K562 (cell line): ENCODE measurements at regions not wholly inside any gene's neighbourhood (a gene's known extent, or its start where the extent isn't known, plus 50 kb on each side); places are given as distances from the start of the nearest gene placed in this dataset.

Source experiments
- ATAC-seq: fragments of 200-7000 bp; cut with Tn5 transposase; 3 replicates; pipeline ENCODE4 v1.9.1; 2020; ENCODE audit warnings: moderate library complexity
- BruUV-seq: library from RNA; stranded (reverse); fragments of 400-500 nt; replicated peaks from 2 replicates; lab custom pipeline; 2021; lab: Mats Ljungman, UMichigan
- CTCF ChIA-PET: fragments of 300-600 bp; formaldehyde crosslinking; extraction: SDS; loops from one replicate; lab custom pipeline; 2021; ENCODE audit warnings: low intra/inter-chr PET ratio; lab: Yijun Ruan, JAX
- POLR2A ChIA-PET: fragments of 300-600, 350-650 bp; sonication (Branson Sonifier 250); formaldehyde crosslinking; extraction: SDS; loops from one replicate; lab custom pipeline; 2021; ENCODE audit warnings: antibody characterized with exemption, inconsistent platforms; lab: Yijun Ruan, JAX
- DNase-seq, 4 experiments: peaks; one replicate each; pipeline versions ENCODE4 v3.0.0 to v3.0.0-alpha.2; 2011 to 2018; ENCODE audit warnings: low spot score in 3 of 4, mixed read lengths in 3 of 4; ENCODE audit errors: extremely low read depth in 1 of 4
- FAIRE-seq: peaks from 2 replicates; lab custom pipeline; 2011; peaks lifted over from hg19 to GRCh38; lab: Jason Lieb, UNC
- H2AFZ ChIP-seq: 2 replicates; pipeline ENCODE4 v1.6.0; 2011; ENCODE audit warnings: low read depth, low read length, control low read depth, inconsistent platforms
- H3K27ac ChIP-seq: fragments of 200-600 bp; 3 replicates; pipeline ENCODE4 v1.8.0; 2011; ENCODE audit warnings: low read depth, mild to moderate bottlenecking, control low read depth, inconsistent platforms, low read length, moderate library complexity, mixed read lengths; ENCODE audit errors: extremely low read depth
- H3K27me3 ChIP-seq, 2 experiments: fragments of 300-600 bp in 1 of 2; 2 replicates in 1 of 2; 3 replicates in 1 of 2; pipeline versions ENCODE4 v1.6.0 to v1.8.0; 2011; ENCODE audit warnings: inconsistent platforms in 2 of 2, low read length in 2 of 2, mild to moderate bottlenecking in 1 of 2, mixed read lengths in 1 of 2, moderate library complexity in 1 of 2; ENCODE audit not compliant: control insufficient read depth in 2 of 2, insufficient read depth in 2 of 2
- H3K36me3 ChIP-seq: fragments of 300-600 bp; 3 replicates; pipeline ENCODE4 v1.8.0; 2011; ENCODE audit warnings: mild to moderate bottlenecking, low read length, inconsistent platforms; ENCODE audit not compliant: control insufficient read depth, insufficient read depth
- H3K4me1 ChIP-seq, 2 experiments: fragments of 200-600 bp in 1 of 2; replicated peaks in 1 of 2; 2 replicates in 1 of 2; 3 replicates in 1 of 2; pipeline versions ENCODE4 v1.5.1 to v1.8.0; 2011; ENCODE audit warnings: inconsistent platforms in 2 of 2, low read length in 2 of 2, mild to moderate bottlenecking in 1 of 2, mixed read lengths in 1 of 2, moderate library complexity in 1 of 2; ENCODE audit not compliant: control insufficient read depth in 2 of 2, insufficient read depth in 2 of 2
- H3K4me2 ChIP-seq: 2 replicates; pipeline ENCODE4 v1.6.1; 2011; ENCODE audit warnings: low read length, control low read depth, inconsistent platforms, mixed read lengths; ENCODE audit not compliant: insufficient read depth
- H3K4me3 ChIP-seq: fragments of 200-600 bp; sonication (generic), shearing (Covaris generic); 2 replicates; pipeline ENCODE4 v1.5.1; 2016; ENCODE audit warnings: control low read depth, inconsistent platforms
- H3K79me2 ChIP-seq: fragments of 200-600 bp; 3 replicates; pipeline ENCODE4 v1.8.0; 2011; ENCODE audit warnings: low read length, inconsistent platforms; ENCODE audit not compliant: control insufficient read depth, insufficient read depth
- H3K9ac ChIP-seq, 2 experiments: 2 replicates each; pipeline versions ENCODE4 v1.6.0 to v1.6.1; 2011; ENCODE audit warnings: low read depth in 2 of 2, low read length in 2 of 2, control low read depth in 1 of 2, inconsistent platforms in 1 of 2, mild to moderate bottlenecking in 1 of 2, mixed read lengths in 1 of 2; ENCODE audit not compliant: insufficient read depth in 1 of 2
- H3K9me1 ChIP-seq: one replicate; pipeline ENCODE4 v1.6.0; 2011; ENCODE audit warnings: inconsistent platforms, mild to moderate bottlenecking, low read length, moderate library complexity; ENCODE audit not compliant: control insufficient read depth, insufficient read depth
- H3K9me3 ChIP-seq: replicated peaks from 2 replicates; pipeline ENCODE4 v1.5.1; 2011; ENCODE audit warnings: low read depth, low read length, inconsistent platforms; ENCODE audit not compliant: control insufficient read depth, insufficient read depth
- H4K20me1 ChIP-seq: replicated peaks from 2 replicates; pipeline ENCODE4 v1.6.1; 2011; ENCODE audit warnings: low read length, inconsistent platforms, mixed read lengths; ENCODE audit not compliant: control insufficient read depth, insufficient read depth
- CHCHD3 ChIP-seq: fragments of 250-450 bp; sonication (Bioruptor Pico); IDR thresholded peaks from 2 replicates; pipeline ENCODE4 v2.1.2; 2022; ENCODE audit warnings: mild to moderate bottlenecking
- GTF2F1 ChIP-seq: IDR thresholded peaks from 2 replicates; pipeline ENCODE4 v1.6.1; 2011; ENCODE audit warnings: low read depth, low read length, improper control_type of control experiment
- KAT7 ChIP-seq: sonication (generic); formaldehyde crosslinking; IDR thresholded peaks from 2 replicates; pipeline ENCODE4 v1.8.0; 2022; ENCODE audit warnings: missing genetic modification reagents, mild to moderate bottlenecking, borderline replicate concordance
- KDM1A ChIP-seq, 2 experiments: fragments of 450-650 bp; IDR thresholded peaks; 2 replicates each; pipeline ENCODE4 v1.6.1; 2016; ENCODE audit warnings: mild to moderate bottlenecking in 2 of 2
- PRPF4 ChIP-seq: fragments of 200-400 bp; formaldehyde crosslinking; IDR thresholded peaks from one replicate; pipeline ENCODE4 v1.6.1; 2017; ENCODE audit warnings: low read length, low read depth, mild to moderate bottlenecking; ENCODE audit not compliant: insufficient read depth, poor library complexity, severe bottlenecking
- SAFB2 ChIP-seq: fragments of 200-400 bp; formaldehyde crosslinking; IDR thresholded peaks from 2 replicates; pipeline ENCODE4 v1.6.1; 2018; ENCODE audit warnings: borderline replicate concordance, low read length, low read depth, moderate library complexity; ENCODE audit not compliant: severe bottlenecking
- WGBS: fragments of 100-300 bp; shearing (Covaris generic); methylation state at CpG from one replicate; pipeline ENCODE4 v1.1.6; 2016; ENCODE audit warnings: low coverage, mixed read lengths; ENCODE audit not compliant: insufficient coverage; ENCODE audit errors: missing lambda C conversion rate; 5-methylcytosine and 5-hydroxymethylcytosine counted together
- in situ Hi-C: fragments of 300-500 bp; cut with MboI; formaldehyde crosslinking; loops from 4 replicates; pipeline ENCODE4 v1.15.0; 2018; ENCODE audit warnings: inconsistent platforms, mixed read lengths
- intact Hi-C: fragments of 100-400 bp; cut with micrococcal nuclease; formaldehyde crosslinking; loops from 2 replicates; pipeline ENCODE4 v1.14.2; 2022
- TF ChIP-seq, protein P1 (sequence below): sonication (generic); formaldehyde crosslinking; IDR thresholded peaks from 2 replicates; pipeline ENCODE4 v1.8.0; 2022; ENCODE audit warnings: mild to moderate bottlenecking, missing genetic modification reagents, borderline replicate concordance
- TF ChIP-seq, protein P2 (sequence below): fragments of 450-650 bp; IDR thresholded peaks from 2 replicates; pipeline ENCODE4 v1.6.1; 2017; ENCODE audit warnings: antibody characterized with exemption, mild to moderate bottlenecking

DNA sequence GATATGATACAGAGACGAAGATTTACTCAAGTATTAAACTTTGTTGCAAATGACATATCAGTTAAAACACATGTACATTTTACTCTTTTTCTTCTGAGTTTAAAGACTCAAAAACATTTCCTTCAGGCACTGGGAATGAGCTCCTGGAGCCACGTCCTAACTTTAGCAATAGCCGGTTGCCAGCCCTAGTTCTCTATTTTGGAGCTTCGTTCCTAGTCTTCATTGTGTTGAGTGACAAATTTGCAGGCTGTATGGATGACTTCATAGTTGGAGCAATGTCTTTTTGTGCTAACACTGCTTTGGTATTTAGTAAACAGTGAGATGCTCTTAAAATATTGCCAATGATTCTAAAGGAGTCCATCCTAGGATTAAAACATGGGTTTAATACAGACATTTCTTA lies 190.9 kb downstream of the FAT4 start:
- H3K4me2 ChIP-seq: no peak overlapping the region
- intact Hi-C loops: loop anchor here (2.0 kb wide), 1 partner anchor 53 kb away; no protein-coding TSS in a partner anchor
- H3K4me3 ChIP-seq: no peak overlapping the region
- H3K4me1 ChIP-seq: no peaks in the 10 kb centered on the region
- no peaks in the 10 kb centered on the region for H3K36me3 ChIP-seq
- no peak overlapping the region for H3K9ac ChIP-seq
- in situ Hi-C loops: no loop called here
- WGBS: 0% methylated on average over 4 of the region's 4 CpGs
- no peak overlapping the region for H2AFZ ChIP-seq
- ATAC-seq (no peak), FAIRE-seq (no peak)
- no peaks in the 10 kb centered on the region for H3K27me3 ChIP-seq
- H3K27ac ChIP-seq: no peak overlapping the region
- TF ChIP-seq KDM1A (IDR thresholded peaks at IDR 0.05): no peak
- TF ChIP-seq, all 486 proteins: peak for 0
- Histone ChIP-seq H3K79me2 (no peaks in the 10 kb centered on the region), H4K20me1 (no peaks in the 10 kb centered on the region), H3K9me1 (no peaks in the 10 kb centered on the region), H3K9me3 (no peaks in the 10 kb centered on the region)
- ChIA-PET CTCF (no interaction called here), POLR2A (no interaction called here)
- DNase-seq: no peak
- BruUV-seq: no TSS peak

DNA sequence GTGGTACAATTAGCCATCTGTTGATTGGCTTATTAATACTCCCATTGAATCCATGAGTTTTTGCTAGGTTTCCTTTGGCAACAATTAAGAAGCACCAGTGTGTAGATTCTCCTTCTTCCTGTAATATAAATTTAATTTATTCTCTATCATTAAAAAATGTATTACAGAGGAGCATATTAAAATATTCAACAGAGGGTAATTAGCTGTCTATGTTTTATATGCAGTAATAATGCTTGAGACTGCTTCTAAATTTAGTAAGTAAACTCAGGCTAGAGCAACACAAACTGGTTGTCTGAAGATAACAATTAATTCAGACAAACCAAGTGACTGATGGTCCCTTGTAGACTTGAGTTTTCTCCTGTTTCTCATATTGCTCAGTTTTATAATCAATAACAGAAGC lies 192.4 kb downstream of the FAT4 start:
- Histone ChIP-seq H3K79me2 (no peaks in the 10 kb centered on the region), H3K27ac (no peak overlapping the region), H3K9me1 (no peaks in the 10 kb centered on the region), H3K4me2 (no peak overlapping the region), H3K9ac (no peak overlapping the region), H3K27me3 (no peaks in the 10 kb centered on the region), H3K9me3 (no peaks in the 10 kb centered on the region), H2AFZ (no peak overlapping the region), H3K4me1 (no peaks in the 10 kb centered on the region), H4K20me1 (no peaks in the 10 kb centered on the region), H3K4me3 (no peak overlapping the region), H3K36me3 (no peaks in the 10 kb centered on the region)
- no peak for FAIRE-seq
- intact Hi-C loops (loop anchor here (2.0 kb wide), 1 partner anchor 52 kb away; no protein-coding TSS in a partner anchor), in situ Hi-C loops (no loop called here)
- ChIA-PET POLR2A (interaction anchor here (0.6 kb wide), 1 partner anchor 25 kb away, joined by 3 read pairs; no protein-coding TSS in a partner anchor), CTCF (no interaction called here)
- DNase-seq: no peak
- no TSS peak for BruUV-seq
- no peak for ATAC-seq
- TF ChIP-seq, protein P1, sequence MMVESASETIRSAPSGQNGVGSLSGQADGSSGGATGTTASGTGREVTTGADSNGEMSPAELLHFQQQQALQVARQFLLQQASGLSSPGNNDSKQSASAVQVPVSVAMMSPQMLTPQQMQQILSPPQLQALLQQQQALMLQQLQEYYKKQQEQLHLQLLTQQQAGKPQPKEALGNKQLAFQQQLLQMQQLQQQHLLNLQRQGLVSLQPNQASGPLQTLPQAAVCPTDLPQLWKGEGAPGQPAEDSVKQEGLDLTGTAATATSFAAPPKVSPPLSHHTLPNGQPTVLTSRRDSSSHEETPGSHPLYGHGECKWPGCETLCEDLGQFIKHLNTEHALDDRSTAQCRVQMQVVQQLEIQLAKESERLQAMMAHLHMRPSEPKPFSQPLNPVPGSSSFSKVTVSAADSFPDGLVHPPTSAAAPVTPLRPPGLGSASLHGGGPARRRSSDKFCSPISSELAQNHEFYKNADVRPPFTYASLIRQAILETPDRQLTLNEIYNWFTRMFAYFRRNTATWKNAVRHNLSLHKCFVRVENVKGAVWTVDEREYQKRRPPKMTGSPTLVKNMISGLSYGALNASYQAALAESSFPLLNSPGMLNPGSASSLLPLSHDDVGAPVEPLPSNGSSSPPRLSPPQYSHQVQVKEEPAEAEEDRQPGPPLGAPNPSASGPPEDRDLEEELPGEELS (CRISPR knock-in tag): no peak
- TF ChIP-seq, protein P2, sequence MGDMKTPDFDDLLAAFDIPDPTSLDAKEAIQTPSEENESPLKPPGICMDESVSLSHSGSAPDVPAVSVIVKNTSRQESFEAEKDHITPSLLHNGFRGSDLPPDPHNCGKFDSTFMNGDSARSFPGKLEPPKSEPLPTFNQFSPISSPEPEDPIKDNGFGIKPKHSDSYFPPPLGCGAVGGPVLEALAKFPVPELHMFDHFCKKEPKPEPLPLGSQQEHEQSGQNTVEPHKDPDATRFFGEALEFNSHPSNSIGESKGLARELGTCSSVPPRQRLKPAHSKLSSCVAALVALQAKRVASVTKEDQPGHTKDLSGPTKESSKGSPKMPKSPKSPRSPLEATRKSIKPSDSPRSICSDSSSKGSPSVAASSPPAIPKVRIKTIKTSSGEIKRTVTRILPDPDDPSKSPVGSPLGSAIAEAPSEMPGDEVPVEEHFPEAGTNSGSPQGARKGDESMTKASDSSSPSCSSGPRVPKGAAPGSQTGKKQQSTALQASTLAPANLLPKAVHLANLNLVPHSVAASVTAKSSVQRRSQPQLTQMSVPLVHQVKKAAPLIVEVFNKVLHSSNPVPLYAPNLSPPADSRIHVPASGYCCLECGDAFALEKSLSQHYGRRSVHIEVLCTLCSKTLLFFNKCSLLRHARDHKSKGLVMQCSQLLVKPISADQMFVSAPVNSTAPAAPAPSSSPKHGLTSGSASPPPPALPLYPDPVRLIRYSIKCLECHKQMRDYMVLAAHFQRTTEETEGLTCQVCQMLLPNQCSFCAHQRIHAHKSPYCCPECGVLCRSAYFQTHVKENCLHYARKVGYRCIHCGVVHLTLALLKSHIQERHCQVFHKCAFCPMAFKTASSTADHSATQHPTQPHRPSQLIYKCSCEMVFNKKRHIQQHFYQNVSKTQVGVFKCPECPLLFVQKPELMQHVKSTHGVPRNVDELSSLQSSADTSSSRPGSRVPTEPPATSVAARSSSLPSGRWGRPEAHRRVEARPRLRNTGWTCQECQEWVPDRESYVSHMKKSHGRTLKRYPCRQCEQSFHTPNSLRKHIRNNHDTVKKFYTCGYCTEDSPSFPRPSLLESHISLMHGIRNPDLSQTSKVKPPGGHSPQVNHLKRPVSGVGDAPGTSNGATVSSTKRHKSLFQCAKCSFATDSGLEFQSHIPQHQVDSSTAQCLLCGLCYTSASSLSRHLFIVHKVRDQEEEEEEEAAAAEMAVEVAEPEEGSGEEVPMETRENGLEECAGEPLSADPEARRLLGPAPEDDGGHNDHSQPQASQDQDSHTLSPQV: no peak
- TF ChIP-seq CHCHD3 (CRISPR knock-in tag) (no peak), SAFB2 (no peak), PRPF4 (no peak), GTF2F1 (no peak), KAT7 (CRISPR knock-in tag) (no peak)
